GM20431 (cell line): ENCODE measurements at regions not wholly inside any gene's neighbourhood (a gene's known extent, or its start where the extent isn't known, plus 50 kb on each side); places are given as distances from the start of the nearest gene placed in this dataset.

ENCODE experiments used
- in situ Hi-C: fragments of 300-500 bp; cut with MseI, MboI; formaldehyde crosslinking; loops from one replicate; pipeline ENCODE4 v1.15.0; 2020; ENCODE audit warnings: low sequenced_read_pairs; ENCODE audit not compliant: unreplicated experiment

- in situ Hi-C loops = no loop called here
These were observed 85.9 kb downstream of the ZNF281 start for GRCh38 chr1:200323856-200324400.

DNA sequence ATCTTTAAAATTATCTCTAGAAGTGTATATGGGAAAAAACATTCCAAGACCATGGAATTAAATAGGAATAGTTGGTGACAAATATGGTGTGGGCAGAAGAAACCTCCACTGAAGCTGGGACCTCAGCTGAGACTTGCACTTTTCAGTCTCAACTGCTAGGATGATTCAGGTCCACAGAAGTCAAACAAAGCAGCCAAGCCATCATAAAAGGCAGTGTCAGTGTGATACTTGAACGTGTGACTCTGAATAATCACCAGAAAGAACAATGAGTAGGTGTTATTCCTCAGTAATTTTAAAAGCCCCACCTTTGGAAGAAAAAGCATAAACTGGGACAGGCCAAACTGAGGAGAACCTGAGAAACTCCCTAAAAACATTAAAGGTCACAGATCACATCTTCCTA, 90.7 kb downstream of the ZNF281 start:
- in situ Hi-C loops = no loop called here

- in situ Hi-C loops = no loop called here
These were observed 92.6 kb downstream of the ZNF281 start for GRCh38 chr1:200317236-200317635.

DNA sequence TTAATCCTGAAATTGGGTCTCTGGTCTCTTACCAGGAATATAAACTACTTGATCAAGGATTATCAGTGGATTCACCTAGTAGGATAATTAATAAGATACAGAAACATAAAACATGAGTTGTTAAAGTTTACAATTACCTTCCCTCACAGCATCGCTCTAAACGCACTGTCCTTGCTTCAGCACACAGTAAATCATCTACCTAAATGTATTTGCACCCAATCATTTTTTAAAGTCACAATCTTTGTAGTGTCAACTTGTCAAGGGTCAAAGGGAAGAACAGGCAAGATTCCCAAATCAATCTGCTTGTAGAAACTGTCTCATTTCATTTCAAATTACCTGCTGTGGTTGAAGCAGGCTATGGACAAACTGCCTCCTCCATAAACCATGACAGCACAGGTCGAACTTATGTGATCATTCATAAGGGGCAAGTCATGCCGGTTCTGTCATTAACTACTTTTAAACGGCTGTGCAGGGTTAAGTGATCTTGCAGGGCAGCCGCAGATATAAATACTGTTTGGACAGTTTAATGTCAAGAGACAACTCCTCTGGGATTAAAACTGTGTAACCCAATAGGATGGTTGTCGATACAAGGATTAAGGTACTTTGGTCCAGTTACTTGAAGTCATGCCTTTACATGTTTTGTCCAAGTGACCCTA, 93.6 kb downstream of the ZNF281 start:
- in situ Hi-C loops = no loop called here

- in situ Hi-C loops = no loop called here
These were observed 95.6 kb downstream of the ZNF281 start for GRCh38 chr1:200314085-200314750.

- in situ Hi-C loops = no loop called here
These were observed 98.6 kb downstream of the ZNF281 start for GRCh38 chr1:200311256-200311655.

GRCh38 chr1:200310824-200311223, 99.0 kb downstream of the ZNF281 start:
- in situ Hi-C loops = no loop called here

DNA sequence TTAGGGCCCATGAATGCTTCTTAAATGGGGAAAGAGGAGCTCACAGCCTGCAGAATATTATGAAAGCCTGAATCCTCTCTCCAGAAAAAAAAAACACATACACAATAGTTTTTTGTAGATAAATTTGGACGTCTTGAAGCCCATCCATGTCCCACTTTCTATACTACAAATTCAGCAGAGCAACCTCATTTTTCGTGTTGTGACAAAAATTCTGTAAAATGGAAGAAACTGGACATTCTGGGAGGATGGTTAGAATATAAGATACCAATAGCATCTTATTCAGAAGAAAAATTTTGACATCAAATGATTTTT, 102.1 kb downstream of the ZNF281 start:
- in situ Hi-C loops = no loop called here

GRCh38 chr1:200306944-200307754, 102.7 kb downstream of the ZNF281 start:
- in situ Hi-C loops = no loop called here

GRCh38 chr1:200305806-200306205, 104.0 kb downstream of the ZNF281 start:
- in situ Hi-C loops = no loop called here

- in situ Hi-C loops = no loop called here
These were observed 105.7 kb downstream of the ZNF281 start for GRCh38 chr1:200304171-200304570.

DNA sequence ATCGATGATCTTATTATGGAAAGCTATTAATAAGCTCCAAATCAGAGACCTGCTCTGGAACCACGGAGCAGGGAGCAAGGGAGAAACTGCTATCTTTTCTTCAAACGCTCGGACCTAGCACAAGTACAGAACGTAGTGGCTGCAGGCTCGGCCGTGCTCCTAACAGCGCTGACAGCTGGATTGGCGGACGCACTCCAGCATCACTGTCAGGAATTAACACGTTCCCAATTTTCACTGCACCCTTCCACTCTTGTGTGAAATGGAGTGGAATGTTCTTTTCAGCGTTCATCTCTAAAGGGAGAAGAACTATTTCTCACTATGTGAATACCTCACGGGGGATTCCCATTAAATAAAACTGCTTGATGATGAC, 106.9 kb downstream of the ZNF281 start:
- in situ Hi-C loops = no loop called here

DNA sequence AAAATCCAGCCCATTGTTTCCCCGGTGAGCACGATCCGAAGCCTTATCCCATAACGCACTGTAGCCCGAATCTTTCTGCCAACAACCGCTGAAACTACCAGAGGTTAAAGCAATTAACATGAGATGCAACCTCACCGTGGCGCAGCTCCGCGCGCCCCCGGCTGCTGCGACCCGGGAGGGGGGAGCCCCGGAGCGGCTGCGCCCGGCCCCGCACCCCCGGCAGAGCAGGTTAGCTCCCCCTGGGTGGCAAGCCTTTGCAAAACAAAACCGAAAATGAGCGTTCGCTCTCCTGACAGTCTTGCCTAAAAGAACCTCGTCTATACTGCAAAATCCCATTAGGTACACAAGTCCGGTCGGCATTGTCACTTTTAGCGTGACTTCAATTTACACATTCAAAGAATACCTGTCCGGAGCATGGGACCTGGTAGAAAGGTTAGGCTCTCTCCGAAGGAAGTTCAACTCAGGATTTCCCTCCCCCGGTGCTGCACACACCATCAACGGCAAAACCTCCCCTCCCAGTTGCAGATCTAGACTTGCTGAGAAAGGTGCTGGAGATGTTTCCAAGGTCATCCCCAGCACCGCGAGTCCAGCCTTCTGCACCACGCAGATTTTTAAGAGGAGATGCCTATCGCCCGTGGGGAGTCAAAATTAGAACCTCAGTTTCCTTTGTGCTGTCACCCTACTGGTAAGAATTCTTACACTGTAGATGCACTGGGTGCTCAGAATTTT, 107.5 kb downstream of the ZNF281 start:
- in situ Hi-C loops = no loop called here

DNA sequence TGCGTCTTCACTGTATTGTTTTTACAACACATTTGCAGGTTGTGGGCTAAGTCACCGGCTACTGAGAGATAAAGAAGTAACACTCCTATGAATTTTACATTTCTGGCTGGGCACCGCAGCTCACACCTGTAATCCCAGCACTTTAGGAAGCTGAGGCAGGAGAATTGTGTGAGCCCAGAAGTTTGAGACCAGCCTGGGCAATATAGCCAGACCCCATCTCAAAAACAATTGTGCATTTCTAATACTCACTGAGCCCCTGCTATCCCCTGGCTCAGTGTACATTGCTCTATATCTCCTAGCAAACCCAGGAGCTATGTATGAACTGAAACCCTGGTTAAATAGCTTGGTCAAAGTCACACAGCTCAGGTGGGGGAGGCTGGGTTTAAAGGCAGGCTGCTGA, 108.7 kb downstream of the ZNF281 start:
- in situ Hi-C loops = no loop called here

- in situ Hi-C loops = no loop called here
These were observed 110.3 kb downstream of the ZNF281 start for GRCh38 chr1:200299571-200299970.

- in situ Hi-C loops = no loop called here
These were observed 111.6 kb downstream of the ZNF281 start for GRCh38 chr1:200298242-200298641.

- in situ Hi-C loops = no loop called here
These were observed 113.7 kb downstream of the ZNF281 start for GRCh38 chr1:200296091-200296661.

DNA sequence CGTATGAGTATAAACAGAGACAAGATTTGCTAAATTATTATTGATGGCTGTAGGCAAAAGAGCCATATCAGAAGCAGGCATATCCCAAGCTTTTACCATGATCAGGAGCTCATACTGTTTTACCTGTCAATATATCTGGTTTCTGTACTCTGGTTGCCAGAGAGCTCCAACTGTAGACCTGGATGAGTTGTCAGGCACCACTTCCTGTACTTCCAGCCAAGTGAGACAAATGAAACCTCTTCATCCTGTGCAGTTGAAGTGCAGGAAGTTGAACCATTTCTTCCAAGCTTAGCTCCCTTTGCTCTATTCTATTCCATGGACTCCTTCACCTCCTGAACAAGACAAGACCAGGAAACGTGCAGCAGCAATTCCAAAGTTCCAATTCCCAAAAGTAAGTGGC, 115.6 kb downstream of the ZNF281 start:
- in situ Hi-C loops = no loop called here

DNA sequence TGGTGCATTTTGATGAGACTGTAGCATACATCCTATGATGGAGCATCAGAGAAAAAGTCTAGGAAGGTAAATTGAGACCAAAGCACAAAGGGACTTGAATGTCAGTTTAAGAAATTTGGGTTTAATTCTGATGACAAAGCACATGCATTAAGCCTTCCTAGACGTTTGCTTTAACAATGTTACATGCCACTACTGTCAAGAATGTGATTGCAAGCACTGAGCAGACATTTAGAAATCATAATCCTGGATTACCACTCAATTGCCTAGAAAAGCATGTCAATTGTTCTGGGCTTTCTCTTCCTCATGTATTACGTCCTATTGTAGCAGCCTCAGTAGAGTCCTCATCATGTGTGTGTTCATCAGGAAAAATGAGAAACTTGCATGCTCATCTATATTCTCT, 117.1 kb downstream of the ZNF281 start:
- in situ Hi-C loops = no loop called here

GRCh38 chr1:200291106-200291505, 118.7 kb downstream of the ZNF281 start:
- in situ Hi-C loops = no loop called here
